Mucosa of rectum (tissue), 2 donors: ENCODE measurements at regions not wholly inside any gene's neighbourhood (a gene's known extent, or its start where the extent isn't known, plus 50 kb on each side); places are given as distances from the start of the nearest gene placed in this dataset.

Experiments used
- H3K27ac ChIP-seq, 2 donors: one replicate each; pipeline ENCODE4 v1.7.0; 2013; ENCODE audit warnings: inconsistent platforms in 2 of 2, low read depth in 2 of 2, low read length in 2 of 2
- H3K27me3 ChIP-seq, 2 donors: one replicate each; pipeline ENCODE4 v1.7.0; 2013; ENCODE audit warnings: low read length in 2 of 2; ENCODE audit not compliant: control insufficient read depth in 2 of 2, insufficient read depth in 2 of 2
- H3K36me3 ChIP-seq, 2 donors: one replicate each; pipeline ENCODE4 v1.7.0; 2013; ENCODE audit warnings: low read length in 2 of 2; ENCODE audit not compliant: control insufficient read depth in 2 of 2, insufficient read depth in 2 of 2
- H3K4me1 ChIP-seq, 2 donors: one replicate each; pipeline ENCODE4 v1.7.0; 2013; ENCODE audit warnings: low read length in 2 of 2, mild to moderate bottlenecking in 1 of 2; ENCODE audit not compliant: control insufficient read depth in 2 of 2, insufficient read depth in 2 of 2
- H3K4me3 ChIP-seq, 2 donors: one replicate each; pipeline ENCODE4 v1.7.0; 2013; ENCODE audit warnings: low read length in 2 of 2
- H3K9ac ChIP-seq, 2 donors: one replicate each; pipeline ENCODE4 v1.7.0; 2013; ENCODE audit warnings: low read length in 2 of 2, low read depth in 1 of 2, mild to moderate bottlenecking in 1 of 2
- H3K9me3 ChIP-seq, 2 donors: one replicate each; pipeline ENCODE4 v1.7.0; 2013; ENCODE audit warnings: low read length in 2 of 2; ENCODE audit not compliant: control insufficient read depth in 2 of 2
- donor health status: healthy.
- donor health status: Normal muscosa, but diverticular disease.

GRCh38 chr12:111275308-111275707 is 93.6 kb downstream of the PHETA1 start:
- no peaks in the 10 kb centered on the region for H3K36me3 ChIP-seq
- no peak overlapping the region for H3K9ac ChIP-seq
- H3K27ac ChIP-seq = no peak overlapping the region
- no peaks in the 10 kb centered on the region for H3K4me1 ChIP-seq
- no peak overlapping the region for H3K4me3 ChIP-seq
- H3K27me3 ChIP-seq = peaks cover 4 to 10% of the 10 kb centered on the region in 2 donors
- H3K9me3 ChIP-seq = no peaks in the 10 kb centered on the region

- Histone ChIP-seq H3K9ac (no peak overlapping the region), H3K27me3 (peaks cover 4 to 10% of the 10 kb centered on the region in 2 donors), H3K4me3 (no peak overlapping the region), H3K27ac (no peak overlapping the region), H3K36me3 (no peaks in the 10 kb centered on the region), H3K9me3 (no peaks in the 10 kb centered on the region), H3K4me1 (no peaks in the 10 kb centered on the region)
These were observed 94.1 kb downstream of the PHETA1 start for GRCh38 chr12:111274777-111275176.

DNA sequence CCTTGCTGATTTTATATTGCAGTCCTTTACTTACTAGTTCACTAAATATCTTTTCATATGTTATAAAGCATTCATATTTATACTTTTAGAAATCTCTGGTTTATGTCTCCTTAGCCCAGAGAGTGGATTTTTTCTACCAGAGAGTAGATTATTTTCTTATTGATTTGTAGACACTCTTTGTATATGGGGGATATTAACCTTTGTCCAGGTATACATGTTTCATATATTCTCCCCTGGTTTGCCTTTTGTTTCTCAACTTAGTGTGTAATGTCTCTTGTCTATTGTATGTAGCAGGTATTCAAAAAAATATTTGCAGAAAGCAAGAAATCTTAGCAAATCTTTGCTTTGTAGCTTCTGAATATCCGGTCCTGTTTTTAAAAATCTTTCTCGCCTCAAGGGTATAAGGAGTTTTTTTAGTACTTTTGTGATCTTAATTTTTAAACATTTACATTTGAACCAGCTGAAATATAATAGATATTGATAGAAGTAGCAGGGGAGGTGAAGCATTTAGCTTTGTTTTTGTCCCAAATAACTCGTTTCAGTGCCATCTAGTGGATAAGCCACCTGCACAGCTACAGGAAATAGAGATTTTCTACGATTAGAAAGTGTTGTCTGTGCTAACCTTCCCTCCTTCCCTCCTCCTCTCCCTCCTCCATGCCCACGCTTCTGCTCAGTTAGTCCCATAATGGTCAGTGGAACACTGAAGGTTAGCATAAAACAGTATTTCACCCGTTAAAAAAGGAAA is 97.0 kb downstream of the PHETA1 start:
- H3K36me3 ChIP-seq = no peaks in the 10 kb centered on the region

DNA sequence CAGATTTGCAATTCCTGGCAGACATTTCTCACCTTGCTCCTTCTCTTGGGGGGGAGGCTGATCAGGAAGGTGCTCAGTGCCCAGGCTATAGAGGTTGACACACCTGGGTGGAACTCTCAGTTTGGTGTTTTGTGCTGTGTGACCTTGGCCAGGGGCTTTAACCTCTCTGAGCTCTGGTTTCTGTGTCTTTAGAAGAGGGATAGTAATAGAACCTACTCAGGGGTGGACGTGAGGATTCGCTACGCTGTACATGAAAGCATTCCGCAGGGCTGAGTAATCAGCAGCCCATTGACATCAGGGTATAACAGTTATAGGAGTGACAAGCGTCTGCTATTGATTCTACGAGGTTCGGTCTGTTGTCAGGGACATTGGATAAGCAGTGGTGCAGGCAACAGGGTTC is 98.1 kb downstream of the PHETA1 start:
- Histone ChIP-seq H3K27me3 (peaks cover 4 to 7% of the 10 kb centered on the region in 2 donors), H3K4me3 (no peak overlapping the region), H3K27ac (no peak overlapping the region), H3K9ac (no peak overlapping the region), H3K4me1 (no peaks in the 10 kb centered on the region), H3K36me3 (no peaks in the 10 kb centered on the region), H3K9me3 (no peaks in the 10 kb centered on the region)

More for the DNA sequence above, 97.0 kb downstream of the PHETA1 start:
- Histone ChIP-seq H3K9me3 (no peaks in the 10 kb centered on the region), H3K4me3 (no peak overlapping the region), H3K9ac (no peak overlapping the region), H3K27ac (no peak overlapping the region), H3K27me3 (peaks cover 4 to 7% of the 10 kb centered on the region in 2 donors), H3K4me1 (no peaks in the 10 kb centered on the region)

GRCh38 chr12:111270239-111270638 is 98.7 kb downstream of the PHETA1 start:
- Histone ChIP-seq H3K9me3 (no peaks in the 10 kb centered on the region), H3K4me1 (no peaks in the 10 kb centered on the region), H3K36me3 (no peaks in the 10 kb centered on the region), H3K9ac (no peak overlapping the region), H3K4me3 (no peak overlapping the region), H3K27me3 (peaks cover 4 to 7% of the 10 kb centered on the region in 2 donors), H3K27ac (no peak overlapping the region)

DNA sequence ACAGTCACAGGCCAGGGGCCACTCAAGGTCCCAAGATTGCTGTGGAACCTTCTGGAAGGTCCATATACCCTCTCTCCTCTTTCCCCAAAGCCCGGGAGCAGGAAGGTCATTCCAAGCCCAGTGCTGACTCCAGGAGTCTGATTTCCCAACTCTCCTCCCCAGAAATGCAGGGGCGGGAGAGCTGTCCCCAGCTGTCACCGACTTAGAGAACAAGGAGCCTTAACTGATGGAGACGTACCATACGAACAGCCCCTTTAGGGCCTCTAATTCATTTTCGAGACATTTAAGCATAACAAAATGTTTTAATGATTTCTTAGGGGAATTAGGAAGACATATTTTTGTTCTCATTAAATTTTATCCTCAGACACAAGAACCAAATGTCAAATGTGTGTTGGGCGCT is 99.2 kb downstream of the PHETA1 start:
- Histone ChIP-seq H3K9me3 (no peaks in the 10 kb centered on the region), H3K27ac (no peak overlapping the region), H3K27me3 (peaks cover 4 to 7% of the 10 kb centered on the region in 2 donors), H3K9ac (no peak overlapping the region), H3K36me3 (no peaks in the 10 kb centered on the region), H3K4me1 (no peaks in the 10 kb centered on the region), H3K4me3 (no peak overlapping the region)

GRCh38 chr12:111268738-111269572 is 99.9 kb downstream of the PHETA1 start:
- no peaks in the 10 kb centered on the region for H3K9me3 ChIP-seq
- no peaks in the 10 kb centered on the region for H3K4me1 ChIP-seq
- H3K9ac ChIP-seq = no peak overlapping the region
- no peak overlapping the region for H3K4me3 ChIP-seq
- H3K27ac ChIP-seq = no peak overlapping the region
- peaks cover 4 to 7% of the 10 kb centered on the region in 2 donors for H3K27me3 ChIP-seq
- H3K36me3 ChIP-seq = no peaks in the 10 kb centered on the region

- Histone ChIP-seq H3K9ac (no peak overlapping the region), H3K4me1 (no peaks in the 10 kb centered on the region), H3K36me3 (no peaks in the 10 kb centered on the region), H3K27ac (no peak overlapping the region), H3K9me3 (no peaks in the 10 kb centered on the region), H3K27me3 (peaks cover 0 to 5% of the 10 kb centered on the region in 2 donors), H3K4me3 (no peak overlapping the region)
These were observed 101.8 kb downstream of the PHETA1 start for GRCh38 chr12:111267144-111267543.

- Histone ChIP-seq H3K4me3 (no peak overlapping the region), H3K9me3 (no peaks in the 10 kb centered on the region), H3K27ac (no peak overlapping the region), H3K36me3 (no peaks in the 10 kb centered on the region), H3K4me1 (no peaks in the 10 kb centered on the region), H3K27me3 (no peaks in the 10 kb centered on the region), H3K9ac (no peak overlapping the region)
These were observed 106.8 kb downstream of the PHETA1 start for GRCh38 chr12:111261911-111262676.

DNA sequence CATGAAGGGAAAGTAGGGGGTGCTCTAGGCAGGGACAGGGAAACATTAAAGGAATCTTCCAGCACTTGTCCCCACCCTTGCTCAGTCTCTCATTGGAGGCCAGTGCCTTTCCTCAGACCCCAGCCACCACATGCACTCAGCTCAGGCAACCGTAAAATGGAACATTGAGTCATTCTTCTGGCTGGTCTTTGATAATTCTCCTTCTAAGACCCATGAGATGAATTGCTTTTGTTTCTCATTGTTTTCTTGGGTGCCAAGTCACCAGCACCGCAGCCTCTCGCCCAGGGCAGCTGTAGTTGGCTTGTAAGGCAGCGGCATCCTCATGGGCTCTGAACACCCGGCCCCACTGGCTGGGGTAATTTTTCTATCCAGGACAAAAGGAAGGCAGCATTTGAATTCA is 108.2 kb downstream of the PHETA1 start:
- Histone ChIP-seq H3K36me3 (no peaks in the 10 kb centered on the region), H3K9me3 (no peaks in the 10 kb centered on the region), H3K27ac (no peak overlapping the region), H3K4me3 (no peak overlapping the region), H3K27me3 (no peaks in the 10 kb centered on the region), H3K4me1 (no peaks in the 10 kb centered on the region), H3K9ac (no peak overlapping the region)
